Trophoblast cell (in vitro differentiated cells and primary cell): ENCODE measurements at regions not wholly inside any gene's neighbourhood (a gene's known extent, or its start where the extent isn't known, plus 50 kb on each side); places are given as distances from the start of the nearest gene placed in this dataset.

Source experiments
- DNase-seq, 2 donors: peaks; one replicate each; pipeline ENCODE4 v3.0.0-alpha.2; 2016
- H2AFZ ChIP-seq: 2 replicates; pipeline ENCODE4 v1.6.1; 2013; ENCODE audit warnings: low read length, moderate library complexity, mild to moderate bottlenecking; ENCODE audit not compliant: insufficient read depth, poor library complexity
- H2AK5ac ChIP-seq: 2 replicates; pipeline ENCODE4 v1.6.1; 2013; ENCODE audit warnings: mild to moderate bottlenecking, low read length
- H2BK120ac ChIP-seq: 2 replicates; pipeline ENCODE4 v1.6.1; 2013; ENCODE audit warnings: low read length, mild to moderate bottlenecking, moderate library complexity; ENCODE audit not compliant: insufficient read depth, poor library complexity
- H2BK12ac ChIP-seq: 2 replicates; pipeline ENCODE4 v1.6.1; 2013; ENCODE audit warnings: mild to moderate bottlenecking, low read length, moderate library complexity
- H2BK5ac ChIP-seq: 2 replicates; pipeline ENCODE4 v1.6.1; 2013; ENCODE audit warnings: low read length, low read depth, moderate library complexity, mild to moderate bottlenecking; ENCODE audit not compliant: poor library complexity
- H3K14ac ChIP-seq: 2 replicates; pipeline ENCODE4 v1.6.1; 2013; ENCODE audit warnings: mild to moderate bottlenecking, low read length
- H3K18ac ChIP-seq: 2 replicates; pipeline ENCODE4 v1.6.1; 2013; ENCODE audit warnings: mild to moderate bottlenecking, low read length
- H3K23ac ChIP-seq: 2 replicates; pipeline ENCODE4 v1.6.1; 2013; ENCODE audit warnings: low read length
- H3K27ac ChIP-seq: 2 replicates; pipeline ENCODE4 v1.5.1; 2013; ENCODE audit warnings: low read depth, mild to moderate bottlenecking, inconsistent platforms, low read length, moderate library complexity
- H3K27me3 ChIP-seq: 2 replicates; pipeline ENCODE4 v1.6.1; 2013; ENCODE audit warnings: inconsistent platforms, mild to moderate bottlenecking, low read length, moderate library complexity; ENCODE audit not compliant: insufficient read depth
- H3K36me3 ChIP-seq, 2 experiments: 1 replicate in 1 of 2; 2 replicates in 1 of 2; pipeline ENCODE4 v1.6.1; 2013; ENCODE audit warnings: low read length in 2 of 2, mild to moderate bottlenecking in 2 of 2, moderate library complexity in 1 of 2; ENCODE audit not compliant: insufficient read depth in 2 of 2, control insufficient read depth in 1 of 2
- H3K4ac ChIP-seq: 2 replicates; pipeline ENCODE4 v1.6.1; 2013; ENCODE audit warnings: low read depth, mild to moderate bottlenecking, low read length, moderate library complexity
- H3K4me1 ChIP-seq, 2 experiments: 1 replicate in 1 of 2; 2 replicates in 1 of 2; pipeline ENCODE4 v1.6.1; 2013; ENCODE audit warnings: low read length in 2 of 2, mild to moderate bottlenecking in 2 of 2, moderate library complexity in 1 of 2; ENCODE audit not compliant: insufficient read depth in 2 of 2, control insufficient read depth in 1 of 2
- H3K4me2 ChIP-seq: 2 replicates; pipeline ENCODE4 v1.6.1; 2013; ENCODE audit warnings: inconsistent platforms, mild to moderate bottlenecking, low read length, moderate library complexity
- H3K4me3 ChIP-seq: 2 replicates; pipeline ENCODE4 v1.5.1; 2013; ENCODE audit warnings: mild to moderate bottlenecking, low read depth, low read length, inconsistent platforms
- H3K79me1 ChIP-seq: one replicate; pipeline ENCODE4 v1.6.1; 2013; ENCODE audit warnings: low read length
- H3K79me2 ChIP-seq: 2 replicates; pipeline ENCODE4 v1.6.1; 2013; ENCODE audit warnings: low read length, mild to moderate bottlenecking; ENCODE audit not compliant: control insufficient read depth, insufficient read depth, poor library complexity
- H3K9ac ChIP-seq: 2 replicates; pipeline ENCODE4 v1.6.1; 2013; ENCODE audit warnings: mild to moderate bottlenecking, low read length
- H3K9me3 ChIP-seq: 2 replicates; pipeline ENCODE4 v1.6.1; 2013; ENCODE audit warnings: low read depth, mild to moderate bottlenecking, control low read depth, inconsistent platforms, low read length; ENCODE audit not compliant: insufficient read depth
- H4K12ac ChIP-seq: 2 replicates; pipeline ENCODE4 v1.6.1; 2013; ENCODE audit warnings: low read depth, mild to moderate bottlenecking, low read length, moderate library complexity
- H4K8ac ChIP-seq: 2 replicates; pipeline ENCODE4 v1.6.1; 2013; ENCODE audit warnings: low read depth, mild to moderate bottlenecking, low read length, moderate library complexity
- H4K91ac ChIP-seq: one replicate; pipeline ENCODE4 v1.6.1; 2013; ENCODE audit warnings: low read depth, mild to moderate bottlenecking, low read length, moderate library complexity
- WGBS: extraction: QIAGEN DNeasy Blood & Tissue Kit; methylation state at CpG from one replicate; pipeline ENCODE4 v1.1.7; 2013; ENCODE audit warnings: missing lambda C conversion rate; ENCODE audit not compliant: insufficient read length, insufficient coverage; ENCODE audit errors: extremely low coverage; 5-methylcytosine and 5-hydroxymethylcytosine counted together

DNA sequence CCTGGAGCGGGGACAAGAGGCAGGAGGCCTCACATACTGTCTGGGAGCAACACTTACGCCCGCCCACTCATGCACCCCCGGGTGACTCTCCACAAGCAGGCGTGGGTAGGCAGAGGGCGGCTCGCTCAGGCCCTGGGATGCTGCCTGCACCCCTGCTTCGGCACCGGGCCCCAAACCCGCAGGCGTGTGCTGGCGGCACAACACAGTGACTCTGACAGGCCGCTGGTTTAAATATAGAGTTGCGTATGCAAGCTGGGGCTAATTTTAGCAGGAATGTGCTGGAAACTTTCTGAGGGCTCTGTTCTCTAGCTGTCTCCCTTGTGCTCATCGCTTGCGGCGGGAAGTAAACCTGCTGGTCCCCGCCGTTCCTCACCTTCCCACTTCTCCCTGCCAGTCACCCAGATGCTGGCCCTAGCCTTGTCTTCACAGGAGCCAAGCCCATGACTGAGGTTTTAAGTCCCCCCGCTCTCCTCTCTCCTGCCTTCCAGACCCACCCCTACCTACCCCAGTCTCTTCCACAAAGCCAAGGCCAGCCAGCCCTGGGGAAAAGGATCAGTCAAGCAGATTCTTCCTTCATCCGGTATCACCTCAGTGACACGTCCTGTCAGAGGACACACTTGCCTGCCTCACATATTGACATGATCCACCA lies 94.5 kb upstream of the FOXP4 start:
- no peak overlapping the region for H2BK5ac ChIP-seq
- H3K4ac ChIP-seq, result no peak overlapping the region
- H3K4me3 ChIP-seq, result no peak overlapping the region
- H2AK5ac ChIP-seq, result no peak overlapping the region
- no peaks in the 10 kb centered on the region for H3K79me1 ChIP-seq
- no peak overlapping the region for H2AFZ ChIP-seq
- H3K9me3 ChIP-seq, result no peaks in the 10 kb centered on the region
- H4K91ac ChIP-seq, result no peak overlapping the region
- peaks cover 4 to 10% of the 10 kb centered on the region in 2 experiments for H3K4me1 ChIP-seq
- no peak overlapping the region for H4K8ac ChIP-seq
- no peak overlapping the region for H3K18ac ChIP-seq
- no peaks in the 10 kb centered on the region for H3K36me3 ChIP-seq
- no peaks in the 10 kb centered on the region for H3K79me2 ChIP-seq
- H4K12ac ChIP-seq, result no peak overlapping the region
- no peak overlapping the region for H3K14ac ChIP-seq
- H3K9ac ChIP-seq, result no peak overlapping the region
- H2BK12ac ChIP-seq, result no peak overlapping the region
- H3K27ac ChIP-seq, result no peak overlapping the region
- no peak for DNase-seq
- H3K27me3 ChIP-seq, result no peaks in the 10 kb centered on the region
- no peak overlapping the region for H3K23ac ChIP-seq
- H2BK120ac ChIP-seq, result no peak overlapping the region
- no CpG with 5 or more reads among the region's 22 CpGs for WGBS
- H3K4me2 ChIP-seq, result no peak overlapping the region

DNA sequence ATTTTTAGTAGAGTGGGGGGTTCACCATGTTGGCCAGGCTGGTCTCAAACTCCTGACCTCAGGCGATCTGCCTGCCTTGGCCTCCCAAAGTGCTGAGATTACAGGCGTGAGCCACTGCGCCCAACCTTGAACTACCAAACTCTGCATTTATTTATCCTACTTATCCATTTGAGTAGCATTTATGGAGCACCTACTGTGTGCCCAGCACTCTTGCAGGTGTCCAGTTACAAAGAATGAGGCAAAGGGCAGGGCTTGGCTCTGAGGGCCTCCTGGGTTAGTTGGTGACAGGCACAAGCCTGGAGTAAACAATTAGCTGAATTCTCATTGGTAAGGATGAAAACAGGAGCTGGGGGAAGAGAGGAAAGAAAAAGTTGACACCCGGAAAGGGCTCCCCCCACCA lies 93.4 kb upstream of the FOXP4 start:
- H3K27me3 ChIP-seq, result no peaks in the 10 kb centered on the region
- no peak overlapping the region for H2BK5ac ChIP-seq
- no peak overlapping the region for H2AFZ ChIP-seq
- no peak overlapping the region for H2BK12ac ChIP-seq
- no peak overlapping the region for H4K12ac ChIP-seq
- DNase-seq, result no peak
- H4K8ac ChIP-seq, result no peak overlapping the region
- no peaks in the 10 kb centered on the region for H3K79me1 ChIP-seq
- no peak overlapping the region for H3K9ac ChIP-seq
- no peak overlapping the region for H2AK5ac ChIP-seq
- H3K14ac ChIP-seq, result no peak overlapping the region
- no peak overlapping the region for H3K23ac ChIP-seq
- no peak overlapping the region for H2BK120ac ChIP-seq
- H3K9me3 ChIP-seq, result no peaks in the 10 kb centered on the region
- H3K36me3 ChIP-seq, result no peaks in the 10 kb centered on the region
- no peak overlapping the region for H3K18ac ChIP-seq
- H3K4me1 ChIP-seq, result peaks cover 4 to 10% of the 10 kb centered on the region in 2 experiments
- no peak overlapping the region for H3K27ac ChIP-seq
- H3K79me2 ChIP-seq, result no peaks in the 10 kb centered on the region
- H4K91ac ChIP-seq, result no peak overlapping the region
- WGBS, result no CpG with 5 or more reads among the region's 4 CpGs
- H3K4ac ChIP-seq, result no peak overlapping the region
- H3K4me2 ChIP-seq, result no peak overlapping the region
- no peak overlapping the region for H3K4me3 ChIP-seq

DNA sequence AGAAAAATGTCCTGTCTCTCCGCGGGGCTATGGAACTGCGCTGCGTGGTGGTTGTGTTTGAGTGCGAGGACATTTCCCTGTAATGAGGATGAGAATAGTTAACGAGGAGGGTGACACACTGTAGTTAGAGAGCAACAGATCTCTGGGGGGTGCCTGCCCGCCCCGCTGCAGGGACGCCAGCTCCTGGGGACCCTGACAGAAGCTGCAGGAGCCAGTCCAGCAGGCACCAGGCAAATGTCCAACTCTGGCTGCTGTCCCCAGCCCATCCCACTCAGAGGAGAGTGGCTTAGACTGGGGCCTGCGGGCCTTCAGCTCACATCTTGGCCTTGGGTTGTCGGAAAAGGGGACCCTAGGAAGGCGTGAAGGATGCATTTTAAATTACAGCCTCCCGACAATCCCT lies 92.9 kb upstream of the FOXP4 start:
- no peak overlapping the region for H3K18ac ChIP-seq
- no peak overlapping the region for H3K23ac ChIP-seq
- H3K4me1 ChIP-seq, result peaks cover 4 to 10% of the 10 kb centered on the region in 2 experiments
- H3K27me3 ChIP-seq, result no peaks in the 10 kb centered on the region
- H4K8ac ChIP-seq, result no peak overlapping the region
- no peak for DNase-seq
- no peak overlapping the region for H4K12ac ChIP-seq
- no peak overlapping the region for H2BK5ac ChIP-seq
- no peak overlapping the region for H3K4me2 ChIP-seq
- no peak overlapping the region for H3K4ac ChIP-seq
- no peak overlapping the region for H2BK12ac ChIP-seq
- no peak overlapping the region for H3K9ac ChIP-seq
- no peaks in the 10 kb centered on the region for H3K36me3 ChIP-seq
- no CpG with 5 or more reads among the region's 13 CpGs for whole genome bisulfite sequencing
- no peak overlapping the region for H2BK120ac ChIP-seq
- H3K27ac ChIP-seq, result no peak overlapping the region
- no peaks in the 10 kb centered on the region for H3K79me1 ChIP-seq
- H2AFZ ChIP-seq, result no peak overlapping the region
- H2AK5ac ChIP-seq, result no peak overlapping the region
- no peak overlapping the region for H3K14ac ChIP-seq
- no peaks in the 10 kb centered on the region for H3K9me3 ChIP-seq
- H3K79me2 ChIP-seq, result no peaks in the 10 kb centered on the region
- no peak overlapping the region for H4K91ac ChIP-seq
- no peak overlapping the region for H3K4me3 ChIP-seq

DNA sequence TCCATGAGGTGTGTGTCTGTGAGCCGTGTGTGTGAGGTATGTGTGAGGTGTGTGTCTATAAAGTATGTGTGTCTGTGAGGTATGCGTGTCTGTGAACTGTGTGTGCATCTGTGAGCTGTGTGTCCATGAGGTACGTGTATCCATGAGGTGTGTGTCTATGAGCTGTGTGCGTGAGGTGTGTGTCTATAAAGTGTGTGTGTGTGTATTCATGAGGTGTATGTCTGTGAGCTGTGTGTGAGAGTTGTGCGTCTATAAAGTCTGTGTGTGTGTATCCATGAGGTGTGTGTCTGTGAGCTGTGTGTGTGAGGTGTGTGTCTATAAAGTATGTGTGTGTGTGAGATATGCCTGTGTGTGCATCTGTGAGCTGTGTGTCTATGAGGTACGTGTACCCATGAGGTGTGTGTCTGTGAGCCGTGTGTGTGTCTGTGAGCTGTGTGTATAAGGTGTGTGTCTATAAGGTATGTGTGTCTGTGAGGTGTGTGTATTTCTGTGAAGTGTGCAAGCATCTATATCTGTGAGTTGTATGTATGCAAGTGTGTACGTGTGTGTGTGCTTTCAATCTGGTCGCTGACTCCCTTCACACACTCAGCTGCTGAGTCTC lies 91.9 kb upstream of the FOXP4 start:
- H3K36me3 ChIP-seq, result no peaks in the 10 kb centered on the region
- no CpG with 5 or more reads among the region's 9 CpGs for WGBS
- no peak overlapping the region for H3K14ac ChIP-seq
- H3K4me2 ChIP-seq, result no peak overlapping the region
- H4K8ac ChIP-seq, result no peak overlapping the region
- H3K79me2 ChIP-seq, result no peaks in the 10 kb centered on the region
- DNase-seq, result no peak
- no peak overlapping the region for H2BK5ac ChIP-seq
- no peak overlapping the region for H3K18ac ChIP-seq
- no peak overlapping the region for H3K4ac ChIP-seq
- no peak overlapping the region for H2BK120ac ChIP-seq
- H3K9me3 ChIP-seq, result no peaks in the 10 kb centered on the region
- no peak overlapping the region for H2BK12ac ChIP-seq
- H2AK5ac ChIP-seq, result no peak overlapping the region
- no peak overlapping the region for H3K23ac ChIP-seq
- peaks cover 4 to 10% of the 10 kb centered on the region in 2 experiments for H3K4me1 ChIP-seq
- no peak overlapping the region for H2AFZ ChIP-seq
- H3K27me3 ChIP-seq, result no peaks in the 10 kb centered on the region
- peak overlapping the region; percentile 25 for H3K4me3 ChIP-seq
- no peak overlapping the region for H4K91ac ChIP-seq
- no peaks in the 10 kb centered on the region for H3K79me1 ChIP-seq
- H3K27ac ChIP-seq, result no peak overlapping the region
- H4K12ac ChIP-seq, result no peak overlapping the region
- no peak overlapping the region for H3K9ac ChIP-seq
